Panc1 (cell line): ENCODE measurements at regions not wholly inside any gene's neighbourhood (a gene's known extent, or its start where the extent isn't known, plus 50 kb on each side); places are given as distances from the start of the nearest gene placed in this dataset.

Experiments
- ATAC-seq: fragments of 200-7000 bp; cut with Tn5 transposase; 2 replicates; pipeline ENCODE4 v1.9.1; 2020; ENCODE audit warnings: mild to moderate bottlenecking, moderate library complexity
- BruUV-seq: library from RNA; stranded (reverse); fragments of 400-500 nt; replicated peaks from 2 replicates; lab custom pipeline; 2021; lab: Mats Ljungman, UMichigan
- CTCF ChIA-PET: fragments of 300-600 bp; sonication (Branson Sonifier 250); formaldehyde crosslinking; loops from one replicate; lab custom pipeline; 2022; ENCODE audit warnings: antibody characterized with exemption; lab: Charles Lee
- POLR2A ChIA-PET: fragments of 300-600 bp; sonication (Branson Sonifier 250); formaldehyde crosslinking; loops from one replicate; lab custom pipeline; 2022; ENCODE audit warnings: antibody characterized with exemption; lab: Charles Lee
- DNase-seq: peaks from one replicate; pipeline ENCODE4 v3.0.0-alpha.2; 2010; ENCODE audit warnings: low read depth, low spot score
- H3K27ac ChIP-seq: 2 replicates; pipeline ENCODE4 v1.5.1; 2011; ENCODE audit warnings: mild to moderate bottlenecking, low read length, inconsistent platforms
- H3K27me3 ChIP-seq: fragments of 200-500 bp; sonication (Bioruptor generic); 2 replicates; pipeline ENCODE4 v1.6.0; 2014; ENCODE audit warnings: low read length, inconsistent platforms; ENCODE audit not compliant: control insufficient read depth, insufficient read depth
- H3K36me3 ChIP-seq: fragments of 200-500 bp; sonication (Bioruptor generic); 2 replicates; pipeline ENCODE4 v1.5.1; 2014; ENCODE audit warnings: inconsistent platforms, mild to moderate bottlenecking, low read length, moderate library complexity; ENCODE audit not compliant: control insufficient read depth, insufficient read depth
- H3K4me1 ChIP-seq: 2 replicates; pipeline ENCODE4 v1.5.1; 2011; ENCODE audit warnings: inconsistent platforms, mild to moderate bottlenecking, low read length, moderate library complexity; ENCODE audit not compliant: control insufficient read depth, insufficient read depth
- H3K4me3 ChIP-seq, 2 experiments: 2 replicates each; pipeline ENCODE4 v1.5.1; 2011 to 2012; ENCODE audit warnings: low read depth in 2 of 2, low read length in 2 of 2, mild to moderate bottlenecking in 2 of 2, inconsistent platforms in 1 of 2, moderate library complexity in 1 of 2
- H3K9me3 ChIP-seq: fragments of 200-500 bp; sonication (Bioruptor generic); 2 replicates; pipeline ENCODE4 v1.5.1; 2014; ENCODE audit warnings: low read depth, mild to moderate bottlenecking, inconsistent platforms, low read length, moderate library complexity; ENCODE audit not compliant: control insufficient read depth, insufficient read depth
- CTCF ChIP-seq: fragments of 450-650 bp; IDR thresholded peaks from 2 replicates; pipeline ENCODE4 v1.5.1; 2017; ENCODE audit warnings: mild to moderate bottlenecking
- POLR2AphosphoS5 ChIP-seq: IDR thresholded peaks from 2 replicates; pipeline ENCODE4 v1.6.1; 2012; ENCODE audit warnings: mild to moderate bottlenecking, low read depth, low read length, moderate library complexity
- REST ChIP-seq, 2 experiments: IDR thresholded peaks; 2 replicates each; pipeline ENCODE4 v1.6.1; 2011 to 2012; ENCODE audit warnings: low read depth in 2 of 2, control low read depth in 1 of 2, low read length in 1 of 2, mild to moderate bottlenecking in 1 of 2, moderate library complexity in 1 of 2; ENCODE audit not compliant: insufficient read depth in 1 of 2
- SIN3A ChIP-seq: IDR thresholded peaks from 2 replicates; pipeline ENCODE4 v1.6.1; 2012; ENCODE audit warnings: low read depth, mild to moderate bottlenecking, low read length, moderate library complexity, borderline replicate concordance; ENCODE audit not compliant: insufficient read depth
- TCF7L2 ChIP-seq: IDR thresholded peaks from 2 replicates; pipeline ENCODE4 v1.6.1; 2011; ENCODE audit warnings: mild to moderate bottlenecking, low read depth, low read length, inconsistent platforms
- in situ Hi-C: cut with HindIII; loops from 2 replicates; pipeline ENCODE4 v1.10.0; 2016; ENCODE audit warnings: low sequenced_read_pairs, low pct_unique_long_range_greater_than_20kb
- intact Hi-C: fragments of 100-400 bp; cut with micrococcal nuclease; formaldehyde crosslinking; loops from one replicate; pipeline ENCODE4 v1.10.0; 2022; ENCODE audit not compliant: unreplicated experiment

- Histone ChIP-seq H3K27me3 (no peaks in the 10 kb centered on the region), H3K36me3 (no peaks in the 10 kb centered on the region), H3K4me1 (no peaks in the 10 kb centered on the region), H3K27ac (no peak overlapping the region), H3K4me3 (no peak overlapping the region), H3K9me3 (no peaks in the 10 kb centered on the region)
- TF ChIP-seq REST (IDR thresholded peaks at IDR 0.05; ENCODE audit: insufficient read depth in 1 of 2, low read depth in 2 of 2, low read length in 1 of 2) (no peak), POLR2AphosphoS5 (no peak), TCF7L2 (no peak), SIN3A (no peak), CTCF (no peak)
- no peak for DNase-seq
- BruUV-seq: no TSS peak
- ChIA-PET CTCF (no interaction called here), POLR2A (no interaction called here)
- ATAC-seq: no peak
- in situ Hi-C loops (no loop called here), intact Hi-C loops (no loop called here)
Observed at GRCh38 chr6:148074291-148074690, 268.3 kb upstream of the SASH1 start.

- BruUV-seq: no TSS peak
- ATAC-seq (no peak), DNase-seq (no peak)
- Histone ChIP-seq H3K27ac (no peak overlapping the region), H3K27me3 (no peaks in the 10 kb centered on the region), H3K4me1 (no peaks in the 10 kb centered on the region), H3K9me3 (no peaks in the 10 kb centered on the region), H3K36me3 (no peaks in the 10 kb centered on the region), H3K4me3 (no peak overlapping the region)
- in situ Hi-C loops (no loop called here), intact Hi-C loops (no loop called here)
- CTCF ChIA-PET: no interaction called here
- POLR2A ChIA-PET: no interaction called here
- TF ChIP-seq TCF7L2 (no peak), SIN3A (no peak)
Observed at GRCh38 chr6:148074738-148075137, 267.9 kb upstream of the SASH1 start.

- ATAC-seq: no peak
- no TSS peak for BruUV-seq
- no peaks in the 10 kb centered on the region for H3K27me3 ChIP-seq
- no peak overlapping the region for H3K4me3 ChIP-seq
- H3K9me3 ChIP-seq: no peaks in the 10 kb centered on the region
- H3K36me3 ChIP-seq: no peaks in the 10 kb centered on the region
- in situ Hi-C loops (no loop called here), intact Hi-C loops (no loop called here)
- ChIA-PET CTCF (no interaction called here), POLR2A (no interaction called here)
- TF ChIP-seq REST (IDR thresholded peaks at IDR 0.05; ENCODE audit: insufficient read depth in 1 of 2, low read depth in 2 of 2, low read length in 1 of 2) (no peak), TCF7L2 (no peak), CTCF (no peak), POLR2AphosphoS5 (no peak), SIN3A (no peak)
- no peaks in the 10 kb centered on the region for H3K4me1 ChIP-seq
- no peak overlapping the region for H3K27ac ChIP-seq
- no peak for DNase-seq
Observed at GRCh38 chr6:148075352-148075751, 267.3 kb upstream of the SASH1 start.
